NCI-H748 treated with DMSO at 0.1 percent for 48 hours (cell line): ENCODE measurements at regions not wholly inside any gene's neighbourhood (a gene's known extent, or its start where the extent isn't known, plus 50 kb on each side); places are given as distances from the start of the nearest gene placed in this dataset.
"Not testable (repeated sequence)": the region's sequence is repeated elsewhere in the genome, so short reads cannot be mapped to it uniquely, and the experiment has no call there.

ENCODE experiments used
- DNase-seq: peaks from one replicate; lab custom pipeline; 2025; lab: John Stamatoyannopoulos, UW

- no peak for DNase-seq
These were observed 195.5 kb downstream of the SLITRK6 start for GRCh38 chr13:85603735-85604134.

- DNase-seq, result no peak
These were observed 197.7 kb downstream of the SLITRK6 start for GRCh38 chr13:85601526-85601925.

- DNase-seq, result no peak
These were observed 201.3 kb downstream of the SLITRK6 start for GRCh38 chr13:85597790-85598500.

- DNase-seq, result no peak
These were observed 207.0 kb downstream of the SLITRK6 start for GRCh38 chr13:85592211-85592610.

GRCh38 chr13:85590231-85590931 is 208.8 kb downstream of the SLITRK6 start:
- no peak for DNase-seq

GRCh38 chr13:85589021-85589420 is 210.2 kb downstream of the SLITRK6 start:
- no peak for DNase-seq

- DNase-seq, result no peak
These were observed 210.9 kb downstream of the SLITRK6 start for GRCh38 chr13:85588359-85588758.

- DNase-seq, result no peak
These were observed 212.4 kb downstream of the SLITRK6 start for GRCh38 chr13:85586856-85587255.

GRCh38 chr13:85586422-85586831 is 212.8 kb downstream of the SLITRK6 start:
- no peak for DNase-seq

GRCh38 chr13:85582890-85583289 is 216.3 kb downstream of the SLITRK6 start:
- DNase-seq, result no peak

GRCh38 chr13:85575110-85575509 is 224.1 kb downstream of the SLITRK6 start:
- no peak for DNase-seq

- no peak for DNase-seq
These were observed 231.3 kb downstream of the SLITRK6 start for GRCh38 chr13:85567909-85568308.

GRCh38 chr13:85565652-85566051 is 233.6 kb downstream of the SLITRK6 start:
- DNase-seq, result no peak

- peak; percentile 61 for DNase-seq
These were observed 234.6 kb downstream of the SLITRK6 start for GRCh38 chr13:85564598-85564997.

- DNase-seq, result no peak
These were observed 236.9 kb downstream of the SLITRK6 start for GRCh38 chr13:85562282-85562681.

GRCh38 chr13:85557691-85558467 is 241.3 kb downstream of the SLITRK6 start:
- peak; percentile 31 for DNase-seq

GRCh38 chr13:85551012-85551411 is 248.2 kb downstream of the SLITRK6 start:
- no peak for DNase-seq

- no peak for DNase-seq
These were observed 249.4 kb downstream of the SLITRK6 start for GRCh38 chr13:85549819-85550218.

- DNase-seq, result not testable (repeated sequence)
These were observed 250.4 kb downstream of the SLITRK6 start for GRCh38 chr13:85548845-85549244.

- DNase-seq, result no peak
These were observed 253.4 kb downstream of the SLITRK6 start for GRCh38 chr13:85545771-85546170.

GRCh38 chr13:85544756-85545155 is 254.5 kb downstream of the SLITRK6 start:
- peak; percentile 60 for DNase-seq

- DNase-seq, result no peak
These were observed 256.1 kb downstream of the SLITRK6 start for GRCh38 chr13:85543144-85543543.

GRCh38 chr13:85541476-85541875 is 257.7 kb downstream of the SLITRK6 start:
- no peak for DNase-seq
